Lower leg skin (tissue), 3 donors: ENCODE measurements at regions not wholly inside any gene's neighbourhood (a gene's known extent, or its start where the extent isn't known, plus 50 kb on each side); places are given as distances from the start of the nearest gene placed in this dataset.

Source experiments
- CTCF ChIP-seq, 3 donors: fragments of 450-650 bp; IDR thresholded peaks; one replicate each; pipeline ENCODE4 v1.5.1; 2016; ENCODE audit warnings: antibody characterized with exemption in 3 of 3, mild to moderate bottlenecking in 3 of 3, moderate library complexity in 2 of 3
- POLR2A ChIP-seq, 2 donors: fragments of 450-650 bp; IDR thresholded peaks; one replicate each; pipeline ENCODE4 v1.6.1; 2016 to 2017; ENCODE audit warnings: antibody characterized with exemption in 2 of 2, mild to moderate bottlenecking in 1 of 2, moderate library complexity in 1 of 2

- TF ChIP-seq POLR2A (IDR thresholded peaks at IDR 0.05) (no peak), CTCF (IDR thresholded peaks at IDR 0.05) (no peak)
Observed at GRCh38 chr22:22351366-22351765, 106.8 kb downstream of the VPREB1 start.
